ENCODE measurements at regions not wholly inside any gene's neighbourhood (a gene's known extent, or its start where the extent isn't known, plus 50 kb on each side); places are given as distances from the start of the nearest gene placed in this dataset.

DNA sequence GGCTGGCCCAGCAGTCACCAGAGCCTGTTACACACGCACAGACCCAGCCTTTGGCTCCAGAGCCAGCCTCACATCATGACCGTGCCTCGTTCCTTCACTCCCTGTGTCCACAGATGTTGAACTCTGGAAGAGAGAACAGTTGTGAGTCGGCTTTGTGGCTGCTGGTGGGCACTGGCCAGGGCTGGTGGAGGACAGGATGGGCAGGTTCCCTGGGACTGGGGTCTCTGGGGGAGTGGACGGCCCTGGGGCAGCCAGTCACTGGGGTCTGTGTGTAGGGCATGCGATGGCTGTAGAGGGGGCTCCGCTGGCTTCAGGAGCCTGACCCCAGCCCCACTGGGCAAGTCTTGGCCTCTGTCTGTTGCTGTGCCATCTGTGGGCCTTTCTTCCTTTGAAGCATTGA is 1070.1 kb downstream of the BRD1 start:
- peaks cover 73% of the 10 kb centered on the region for H3K9me3 ChIP-seq (ENCODE audit: control insufficient read depth, insufficient read depth, low read length)
- no peaks in the 10 kb centered on the region for H3K79me1 ChIP-seq (ENCODE audit: low read depth in 1 of 2, low read length in 2 of 2)
- in situ Hi-C loops (cut with MboI; ENCODE audit: low sequenced_read_pairs): no loop called here
- no peaks in the 10 kb centered on the region for H3K36me3 ChIP-seq (ENCODE audit: control insufficient read depth, insufficient read depth, low read length)
- H2AFZ ChIP-seq (replicated peaks; ENCODE audit: low read length, poor library complexity): no peak overlapping the region
- intact Hi-C loops (cut with micrococcal nuclease): no loop called here
- no peak overlapping the region for H3K9ac ChIP-seq (ENCODE audit: low read depth, low read length)
- H4K5ac ChIP-seq (ENCODE audit: low read depth, low read length): no peak overlapping the region
- H3K14ac ChIP-seq (replicated peaks; ENCODE audit: low read depth, low read length): no peak overlapping the region
- H2BK20ac ChIP-seq (ENCODE audit: low read depth, low read length): no peak overlapping the region
- no peak overlapping the region for H3K56ac ChIP-seq (ENCODE audit: extremely low read depth, insufficient read depth, low read length)
- DNase-seq (no peak), ATAC-seq (ENCODE audit: low read depth) (no peak)
- H3K4ac ChIP-seq (ENCODE audit: low read depth, low read length): no peak overlapping the region
- H2BK15ac ChIP-seq (ENCODE audit: low read depth, low read length): no peak overlapping the region
- no peaks in the 10 kb centered on the region for H3K9me1 ChIP-seq (ENCODE audit: insufficient read depth, low read length)
- no peak overlapping the region for H3K4me3 ChIP-seq (ENCODE audit: insufficient read depth, low read depth, low read length)
- no peak overlapping the region for H4K91ac ChIP-seq (ENCODE audit: insufficient read depth, low read depth, low read length)
- BruUV-seq (replicated peaks): no TSS peak
- no peak overlapping the region for H2AK5ac ChIP-seq (ENCODE audit: low read depth, low read length)
- TF ChIP-seq POLR2A (IDR thresholded peaks at IDR 0.05; ENCODE audit: low read depth, low read length) (no peak), MAZ (IDR thresholded peaks at IDR 0.05; ENCODE audit: borderline replicate concordance, low read depth, low read length) (no peak), MXI1 (IDR thresholded peaks at IDR 0.05; ENCODE audit: borderline replicate concordance, low read depth, low read length) (no peak), NFE2L2 (IDR thresholded peaks at IDR 0.05; ENCODE audit: low read depth, low read length) (no peak), SMC3 (IDR thresholded peaks at IDR 0.05; ENCODE audit: low read depth, low read length) (no peak), RCOR1 (IDR thresholded peaks at IDR 0.05; ENCODE audit: insufficient replicate concordance, low read length) (no peak), FOS (IDR thresholded peaks at IDR 0.05; ENCODE audit: low read depth, low read length) (no peak), MAFK (IDR thresholded peaks at IDR 0.05; ENCODE audit: low read depth, low read length) (no peak), CEBPB (IDR thresholded peaks at IDR 0.05; ENCODE audit: low read depth, low read length) (no peak), RFX5 (IDR thresholded peaks at IDR 0.05; ENCODE audit: low read depth, low read length) (no peak), CHD1 (IDR thresholded peaks at IDR 0.05; ENCODE audit: low read depth, low read length) (no peak), CTCF (conservative IDR thresholded peaks at IDR 0.05; ENCODE audit: low read depth, low read length) (no peak), RAD21 (IDR thresholded peaks at IDR 0.05; ENCODE audit: low read length) (no peak), BHLHE40 (IDR thresholded peaks at IDR 0.05; ENCODE audit: low read depth, low read length) (no peak)
- TF ChIP-seq, protein P1, sequence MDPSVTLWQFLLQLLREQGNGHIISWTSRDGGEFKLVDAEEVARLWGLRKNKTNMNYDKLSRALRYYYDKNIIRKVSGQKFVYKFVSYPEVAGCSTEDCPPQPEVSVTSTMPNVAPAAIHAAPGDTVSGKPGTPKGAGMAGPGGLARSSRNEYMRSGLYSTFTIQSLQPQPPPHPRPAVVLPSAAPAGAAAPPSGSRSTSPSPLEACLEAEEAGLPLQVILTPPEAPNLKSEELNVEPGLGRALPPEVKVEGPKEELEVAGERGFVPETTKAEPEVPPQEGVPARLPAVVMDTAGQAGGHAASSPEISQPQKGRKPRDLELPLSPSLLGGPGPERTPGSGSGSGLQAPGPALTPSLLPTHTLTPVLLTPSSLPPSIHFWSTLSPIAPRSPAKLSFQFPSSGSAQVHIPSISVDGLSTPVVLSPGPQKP (IDR thresholded peaks at IDR 0.05; ENCODE audit: borderline replicate concordance, low read depth, low read length): no peak
- TF ChIP-seq, protein P2, sequence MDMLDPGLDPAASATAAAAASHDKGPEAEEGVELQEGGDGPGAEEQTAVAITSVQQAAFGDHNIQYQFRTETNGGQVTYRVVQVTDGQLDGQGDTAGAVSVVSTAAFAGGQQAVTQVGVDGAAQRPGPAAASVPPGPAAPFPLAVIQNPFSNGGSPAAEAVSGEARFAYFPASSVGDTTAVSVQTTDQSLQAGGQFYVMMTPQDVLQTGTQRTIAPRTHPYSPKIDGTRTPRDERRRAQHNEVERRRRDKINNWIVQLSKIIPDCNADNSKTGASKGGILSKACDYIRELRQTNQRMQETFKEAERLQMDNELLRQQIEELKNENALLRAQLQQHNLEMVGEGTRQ (IDR thresholded peaks at IDR 0.05; ENCODE audit: low read depth, low read length): no peak
- no peak overlapping the region for H4K8ac ChIP-seq (ENCODE audit: low read depth in 2 of 2, low read length in 2 of 2)
- no peak overlapping the region for H3K4me2 ChIP-seq (ENCODE audit: low read depth, low read length)
- POLR2A ChIA-PET (ENCODE audit: unreplicated experiment): no interaction called here
- CTCF ChIA-PET: no interaction called here
- no peaks in the 10 kb centered on the region for H3K4me1 ChIP-seq (ENCODE audit: control insufficient read depth, insufficient read depth, low read length)
- no peak overlapping the region for H3K23ac ChIP-seq (ENCODE audit: low read depth, low read length)
- dilution Hi-C loops (cut with HindIII; ENCODE audit: low sequenced_read_pairs, unreplicated experiment): no loop called here
- no peaks in the 10 kb centered on the region for H4K20me1 ChIP-seq (ENCODE audit: insufficient read depth, low read length)
- H2BK5ac ChIP-seq (ENCODE audit: low read depth, low read length, poor library complexity, severe bottlenecking): no peak overlapping the region
- no peak overlapping the region for H2AK9ac ChIP-seq (replicated peaks; ENCODE audit: low read depth, low read length, poor library complexity)
- no peak overlapping the region for H3K27ac ChIP-seq (ENCODE audit: insufficient read depth, low read length)
- whole genome bisulfite sequencing, 2 experiments (ENCODE audit: extremely low coverage in 2 of 2, insufficient read length in 1 of 2): 50% methylated on average over 2 of the region's 7 CpGs; no CpG with 5 or more reads in 1 of the 2 experiments
- H3K18ac ChIP-seq (ENCODE audit: low read depth, low read length): no peak overlapping the region
- no peak overlapping the region for H2BK120ac ChIP-seq (ENCODE audit: low read depth, low read length)
- no peaks in the 10 kb centered on the region for H3K27me3 ChIP-seq (ENCODE audit: control insufficient read depth, insufficient read depth, low read length)

Measured in IMR-90 (cell line).